ENCODE measurements at regions not wholly inside any gene's neighbourhood (a gene's known extent, or its start where the extent isn't known, plus 50 kb on each side); places are given as distances from the start of the nearest gene placed in this dataset.

DNA sequence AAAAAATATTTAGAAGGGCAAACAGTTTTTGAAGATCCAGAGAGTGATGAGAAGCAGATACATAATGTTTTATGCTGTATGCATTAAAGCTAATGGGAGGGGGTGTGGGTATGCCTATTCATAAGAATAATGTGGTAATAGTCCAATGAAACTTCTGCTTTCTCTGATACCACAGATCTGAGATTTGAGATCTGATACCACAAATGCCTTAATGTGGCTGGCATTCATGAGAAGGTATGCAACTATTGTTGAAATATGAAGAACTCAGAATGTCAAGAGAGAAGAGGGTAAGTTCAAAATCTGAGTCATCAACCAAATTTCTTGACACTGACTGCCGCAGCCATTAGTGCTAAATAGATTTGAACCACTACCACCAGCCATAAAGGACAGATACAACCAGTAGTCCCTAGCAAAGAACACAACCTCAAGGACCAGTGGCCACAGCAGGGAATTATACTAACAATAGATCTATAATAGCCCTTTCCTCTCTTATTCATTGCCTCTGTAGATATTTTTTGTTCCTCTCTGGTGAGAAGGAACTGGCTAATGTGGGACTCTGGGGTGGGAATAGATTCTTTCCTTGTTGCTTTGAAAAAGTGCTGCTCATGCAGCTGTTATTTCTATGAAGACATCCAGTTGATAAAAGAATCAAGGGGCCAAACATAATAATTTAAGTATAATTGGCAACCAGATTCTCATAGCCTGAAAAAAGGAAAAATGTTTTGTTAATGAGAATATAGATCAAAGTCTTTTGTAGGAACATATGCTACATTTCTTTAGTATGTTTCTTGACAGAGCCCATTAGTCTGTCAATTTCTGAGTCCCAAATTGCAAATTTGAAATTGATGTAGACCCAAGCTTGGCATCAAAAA lies 256.5 kb upstream of the ZNF608 start:
- H3K4me1 ChIP-seq (ENCODE audit: control insufficient read depth, extremely low read depth, insufficient read depth, low read length): no peaks in the 10 kb centered on the region
- no TSS peak for BruUV-seq (replicated peaks)
- H3K27ac ChIP-seq (ENCODE audit: insufficient read depth, low read depth, low read length): no peak overlapping the region
- no peak overlapping the region for H2AFZ ChIP-seq (ENCODE audit: low read depth, low read length)
- H3K9me3 ChIP-seq (replicated peaks; ENCODE audit: control insufficient read depth, insufficient read depth, low read length): no peaks in the 10 kb centered on the region
- H3K4me3 ChIP-seq (replicated peaks in 1 of 3; ENCODE audit: insufficient read depth in 1 of 3, low read depth in 1 of 3, low read length in 3 of 3): no peak overlapping the region
- FAIRE-seq: no peak
- ChIA-PET CTCF (no interaction called here), POLR2A (no interaction called here)
- no peak for DNase-seq (ENCODE audit: low read depth, low spot score)
- H3K4me2 ChIP-seq (ENCODE audit: insufficient read depth, low read length): no peak overlapping the region
- TF ChIP-seq MYC (IDR thresholded peaks at IDR 0.05; ENCODE audit: low read depth, low read length): no peak
- TF ChIP-seq FOS (IDR thresholded peaks at IDR 0.05; ENCODE audit: borderline replicate concordance, insufficient read depth, low read length): no peak
- no peak for TF ChIP-seq JUN (IDR thresholded peaks at IDR 0.05; ENCODE audit: borderline replicate concordance, insufficient read depth, insufficient read length, low read depth)
- TF ChIP-seq, protein P1, sequence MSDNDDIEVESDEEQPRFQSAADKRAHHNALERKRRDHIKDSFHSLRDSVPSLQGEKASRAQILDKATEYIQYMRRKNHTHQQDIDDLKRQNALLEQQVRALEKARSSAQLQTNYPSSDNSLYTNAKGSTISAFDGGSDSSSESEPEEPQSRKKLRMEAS (IDR thresholded peaks at IDR 0.05; ENCODE audit: insufficient read depth, insufficient read length): no peak
- no peak for TF ChIP-seq EZH2 (IDR thresholded peaks at IDR 0.05; ENCODE audit: borderline replicate concordance, low read depth, low read length, severe bottlenecking)
- no peak overlapping the region for H3K9ac ChIP-seq (replicated peaks; ENCODE audit: extremely low read depth, insufficient read depth, low read length)
- H4K20me1 ChIP-seq (replicated peaks; ENCODE audit: control insufficient read depth, extremely low read depth, insufficient read depth, low read length): no peaks in the 10 kb centered on the region
- intact Hi-C loops (cut with micrococcal nuclease): no loop called here
- dilution Hi-C loops (cut with MboI; ENCODE audit: extremely low pct_ligation_motif_present, low sequenced_read_pairs): no loop called here
- H3K79me2 ChIP-seq (ENCODE audit: control insufficient read depth, insufficient read depth, low read length): no peaks in the 10 kb centered on the region
- H3K36me3 ChIP-seq (ENCODE audit: control insufficient read depth in 2 of 2, extremely low read depth in 1 of 2, insufficient read depth in 2 of 2, low read length in 2 of 2): no peaks in the 10 kb centered on the region
- H3K27me3 ChIP-seq (ENCODE audit: control insufficient read depth in 2 of 2, insufficient read depth in 2 of 2, low read length in 2 of 2): no peaks in the 10 kb centered on the region
- no peaks in the 10 kb centered on the region for H3K9me1 ChIP-seq (replicated peaks; ENCODE audit: control insufficient read depth, extremely low read depth, insufficient read depth, low read length)

DNA sequence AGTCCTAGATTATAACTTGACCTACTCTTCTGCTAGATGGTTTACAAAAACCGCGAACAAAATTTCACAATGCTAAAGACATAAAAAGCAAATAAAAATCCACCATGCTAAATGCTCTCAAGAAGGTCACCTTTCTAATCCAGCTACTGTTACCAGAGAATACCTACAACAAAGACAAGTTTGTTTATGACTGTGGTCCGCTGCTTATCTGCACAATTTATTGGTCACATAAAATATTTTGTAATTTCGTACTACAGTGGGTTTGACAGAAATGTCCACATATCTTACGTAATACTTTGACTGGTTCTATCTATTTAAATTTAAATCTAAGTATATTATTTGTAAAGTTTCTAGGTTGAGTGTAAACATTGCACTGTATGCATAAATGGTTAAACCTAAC lies 257.6 kb upstream of the ZNF608 start:
- Histone ChIP-seq H3K4me1 (ENCODE audit: control insufficient read depth, extremely low read depth, insufficient read depth, low read length) (no peaks in the 10 kb centered on the region), H3K4me2 (ENCODE audit: insufficient read depth, low read length) (no peak overlapping the region), H3K27me3 (ENCODE audit: control insufficient read depth in 2 of 2, insufficient read depth in 2 of 2, low read length in 2 of 2) (no peaks in the 10 kb centered on the region), H3K9ac (replicated peaks; ENCODE audit: extremely low read depth, insufficient read depth, low read length) (no peak overlapping the region), H2AFZ (ENCODE audit: low read depth, low read length) (no peak overlapping the region), H3K4me3 (replicated peaks in 1 of 3; ENCODE audit: insufficient read depth in 1 of 3, low read depth in 1 of 3, low read length in 3 of 3) (no peak overlapping the region), H3K27ac (ENCODE audit: insufficient read depth, low read depth, low read length) (no peak overlapping the region), H3K79me2 (ENCODE audit: control insufficient read depth, insufficient read depth, low read length) (no peaks in the 10 kb centered on the region), H3K9me1 (replicated peaks; ENCODE audit: control insufficient read depth, extremely low read depth, insufficient read depth, low read length) (no peaks in the 10 kb centered on the region), H3K36me3 (ENCODE audit: control insufficient read depth in 2 of 2, extremely low read depth in 1 of 2, insufficient read depth in 2 of 2, low read length in 2 of 2) (no peaks in the 10 kb centered on the region), H4K20me1 (replicated peaks; ENCODE audit: control insufficient read depth, extremely low read depth, insufficient read depth, low read length) (no peaks in the 10 kb centered on the region), H3K9me3 (replicated peaks; ENCODE audit: control insufficient read depth, insufficient read depth, low read length) (no peaks in the 10 kb centered on the region)
- no peak for DNase-seq (ENCODE audit: low read depth, low spot score)
- dilution Hi-C loops (cut with MboI; ENCODE audit: extremely low pct_ligation_motif_present, low sequenced_read_pairs) (no loop called here), intact Hi-C loops (cut with micrococcal nuclease) (no loop called here)
- no peak for FAIRE-seq
- BruUV-seq (replicated peaks): no TSS peak
- ChIA-PET CTCF (no interaction called here), POLR2A (no interaction called here)
- TF ChIP-seq POLR2A (IDR thresholded peaks at IDR 0.05; ENCODE audit: low read depth, low read length) (no peak), POLR2AphosphoS5 (IDR thresholded peaks at IDR 0.05; ENCODE audit: insufficient read depth, low read depth, low read length) (no peak), JUN (IDR thresholded peaks at IDR 0.05; ENCODE audit: borderline replicate concordance, insufficient read depth, insufficient read length, low read depth) (no peak), FOS (IDR thresholded peaks at IDR 0.05; ENCODE audit: borderline replicate concordance, insufficient read depth, low read length) (no peak), EZH2 (IDR thresholded peaks at IDR 0.05; ENCODE audit: borderline replicate concordance, low read depth, low read length, severe bottlenecking) (no peak), MYC (IDR thresholded peaks at IDR 0.05; ENCODE audit: low read depth, low read length) (no peak)
- TF ChIP-seq, protein P1 (IDR thresholded peaks at IDR 0.05; ENCODE audit: insufficient read depth, insufficient read length): no peak
- TF ChIP-seq, protein P2, sequence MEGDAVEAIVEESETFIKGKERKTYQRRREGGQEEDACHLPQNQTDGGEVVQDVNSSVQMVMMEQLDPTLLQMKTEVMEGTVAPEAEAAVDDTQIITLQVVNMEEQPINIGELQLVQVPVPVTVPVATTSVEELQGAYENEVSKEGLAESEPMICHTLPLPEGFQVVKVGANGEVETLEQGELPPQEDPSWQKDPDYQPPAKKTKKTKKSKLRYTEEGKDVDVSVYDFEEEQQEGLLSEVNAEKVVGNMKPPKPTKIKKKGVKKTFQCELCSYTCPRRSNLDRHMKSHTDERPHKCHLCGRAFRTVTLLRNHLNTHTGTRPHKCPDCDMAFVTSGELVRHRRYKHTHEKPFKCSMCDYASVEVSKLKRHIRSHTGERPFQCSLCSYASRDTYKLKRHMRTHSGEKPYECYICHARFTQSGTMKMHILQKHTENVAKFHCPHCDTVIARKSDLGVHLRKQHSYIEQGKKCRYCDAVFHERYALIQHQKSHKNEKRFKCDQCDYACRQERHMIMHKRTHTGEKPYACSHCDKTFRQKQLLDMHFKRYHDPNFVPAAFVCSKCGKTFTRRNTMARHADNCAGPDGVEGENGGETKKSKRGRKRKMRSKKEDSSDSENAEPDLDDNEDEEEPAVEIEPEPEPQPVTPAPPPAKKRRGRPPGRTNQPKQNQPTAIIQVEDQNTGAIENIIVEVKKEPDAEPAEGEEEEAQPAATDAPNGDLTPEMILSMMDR (IDR thresholded peaks at IDR 0.05; ENCODE audit: extremely low read depth in 1 of 2, insufficient read depth in 1 of 2, low read depth in 1 of 2, low read length in 2 of 2): no peak

Data from endothelial cell of umbilical vein (primary cell).